ENCODE measurements at regions not wholly inside any gene's neighbourhood (a gene's known extent, or its start where the extent isn't known, plus 50 kb on each side); places are given as distances from the start of the nearest gene placed in this dataset.

- no peaks in the 10 kb centered on the region for H3K27me3 ChIP-seq (ENCODE audit: insufficient read depth, low read depth)
- H3K79me2 ChIP-seq (ENCODE audit: insufficient read depth, low read depth): no peaks in the 10 kb centered on the region
- peaks cover 8% of the 10 kb centered on the region for H3K4me1 ChIP-seq (ENCODE audit: low read depth, poor library complexity, severe bottlenecking)
- TF ChIP-seq, protein P1, sequence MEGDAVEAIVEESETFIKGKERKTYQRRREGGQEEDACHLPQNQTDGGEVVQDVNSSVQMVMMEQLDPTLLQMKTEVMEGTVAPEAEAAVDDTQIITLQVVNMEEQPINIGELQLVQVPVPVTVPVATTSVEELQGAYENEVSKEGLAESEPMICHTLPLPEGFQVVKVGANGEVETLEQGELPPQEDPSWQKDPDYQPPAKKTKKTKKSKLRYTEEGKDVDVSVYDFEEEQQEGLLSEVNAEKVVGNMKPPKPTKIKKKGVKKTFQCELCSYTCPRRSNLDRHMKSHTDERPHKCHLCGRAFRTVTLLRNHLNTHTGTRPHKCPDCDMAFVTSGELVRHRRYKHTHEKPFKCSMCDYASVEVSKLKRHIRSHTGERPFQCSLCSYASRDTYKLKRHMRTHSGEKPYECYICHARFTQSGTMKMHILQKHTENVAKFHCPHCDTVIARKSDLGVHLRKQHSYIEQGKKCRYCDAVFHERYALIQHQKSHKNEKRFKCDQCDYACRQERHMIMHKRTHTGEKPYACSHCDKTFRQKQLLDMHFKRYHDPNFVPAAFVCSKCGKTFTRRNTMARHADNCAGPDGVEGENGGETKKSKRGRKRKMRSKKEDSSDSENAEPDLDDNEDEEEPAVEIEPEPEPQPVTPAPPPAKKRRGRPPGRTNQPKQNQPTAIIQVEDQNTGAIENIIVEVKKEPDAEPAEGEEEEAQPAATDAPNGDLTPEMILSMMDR (conservative IDR thresholded peaks at IDR 0.05; ENCODE audit: low read depth, low read length): no peak
- no peak overlapping the region for H3K4me3 ChIP-seq (IDR thresholded peaks at IDR 0.05; ENCODE audit: insufficient read depth, low read depth, low read length)
- no peak overlapping the region for H2AFZ ChIP-seq (ENCODE audit: low read depth)
- no peak overlapping the region for H3K4me2 ChIP-seq
- H3K9ac ChIP-seq: no peak overlapping the region
- no peaks in the 10 kb centered on the region for H3K36me3 ChIP-seq (ENCODE audit: insufficient read depth)
- no peaks in the 10 kb centered on the region for H4K20me1 ChIP-seq (ENCODE audit: insufficient read depth)
- no peak overlapping the region for H3K27ac ChIP-seq
Observed at GRCh38 chr4:108519911-108520601, 100.3 kb upstream of the RPL34 start.

DNA sequence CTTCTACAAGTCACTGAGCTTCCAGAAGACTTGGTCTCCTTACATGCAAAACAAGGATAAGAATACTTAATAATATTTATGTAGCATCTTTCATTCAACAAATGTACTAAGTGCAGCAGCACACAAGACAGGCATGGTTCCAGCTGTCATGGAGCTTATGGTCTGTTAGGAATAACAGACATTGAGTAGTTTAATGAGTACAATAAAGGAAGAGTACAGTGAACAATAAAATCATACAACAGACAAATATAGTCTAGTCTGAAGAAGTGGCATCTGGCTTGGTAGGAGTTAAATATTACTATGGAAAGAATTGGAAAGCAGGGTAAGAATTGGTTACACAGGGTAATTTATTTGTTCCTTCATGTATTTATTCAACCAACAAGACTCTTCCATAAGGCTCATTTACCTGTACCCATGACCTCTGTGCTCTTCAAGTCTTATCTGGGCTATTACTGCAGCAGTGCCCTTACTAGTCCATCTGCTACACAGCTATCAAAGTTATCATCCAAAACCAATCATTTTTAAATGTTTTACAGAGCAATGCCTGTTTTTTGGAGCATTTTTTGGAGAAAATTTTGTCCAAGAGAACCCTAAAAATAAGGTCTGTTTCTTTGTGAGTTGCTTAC lies 101.1 kb upstream of the RPL34 start:
- Histone ChIP-seq H3K27me3 (ENCODE audit: insufficient read depth, low read depth) (no peaks in the 10 kb centered on the region), H3K4me1 (ENCODE audit: low read depth, poor library complexity, severe bottlenecking) (peaks cover 8% of the 10 kb centered on the region), H3K9ac (no peak overlapping the region), H3K79me2 (ENCODE audit: insufficient read depth, low read depth) (no peaks in the 10 kb centered on the region), H4K20me1 (ENCODE audit: insufficient read depth) (no peaks in the 10 kb centered on the region), H3K4me3 (IDR thresholded peaks at IDR 0.05; ENCODE audit: insufficient read depth, low read depth, low read length) (no peak overlapping the region), H3K27ac (no peak overlapping the region), H2AFZ (ENCODE audit: low read depth) (no peak overlapping the region), H3K36me3 (ENCODE audit: insufficient read depth) (no peaks in the 10 kb centered on the region), H3K4me2 (no peak overlapping the region)
- TF ChIP-seq, protein P1 (conservative IDR thresholded peaks at IDR 0.05; ENCODE audit: low read depth, low read length): no peak

GRCh38 chr4:108512615-108513505 lies 107.5 kb upstream of the RPL34 start:
- no peaks in the 10 kb centered on the region for H3K4me1 ChIP-seq (ENCODE audit: low read depth, poor library complexity, severe bottlenecking)
- H3K4me3 ChIP-seq (IDR thresholded peaks at IDR 0.05; ENCODE audit: insufficient read depth, low read depth, low read length): no peak overlapping the region
- H4K20me1 ChIP-seq (ENCODE audit: insufficient read depth): no peaks in the 10 kb centered on the region
- no peaks in the 10 kb centered on the region for H3K79me2 ChIP-seq (ENCODE audit: insufficient read depth, low read depth)
- TF ChIP-seq, protein P1 (conservative IDR thresholded peaks at IDR 0.05; ENCODE audit: low read depth, low read length): no peak
- H3K9ac ChIP-seq: no peak overlapping the region
- H3K4me2 ChIP-seq: no peak overlapping the region
- H3K27ac ChIP-seq: no peak overlapping the region
- no peak overlapping the region for H2AFZ ChIP-seq (ENCODE audit: low read depth)
- H3K36me3 ChIP-seq (ENCODE audit: insufficient read depth): no peaks in the 10 kb centered on the region
- H3K27me3 ChIP-seq (ENCODE audit: insufficient read depth, low read depth): no peaks in the 10 kb centered on the region

GRCh38 chr4:108511618-108512017 lies 108.8 kb upstream of the RPL34 start:
- H2AFZ ChIP-seq (ENCODE audit: low read depth): no peak overlapping the region
- H3K4me2 ChIP-seq: no peak overlapping the region
- TF ChIP-seq, protein P1 (conservative IDR thresholded peaks at IDR 0.05; ENCODE audit: low read depth, low read length): no peak

More at GRCh38 chr4:108511618-108512017, 108.8 kb upstream of the RPL34 start:
- H3K36me3 ChIP-seq (ENCODE audit: insufficient read depth): no peaks in the 10 kb centered on the region
- no peak overlapping the region for H3K4me3 ChIP-seq (IDR thresholded peaks at IDR 0.05; ENCODE audit: insufficient read depth, low read depth, low read length)
- no peak overlapping the region for H3K27ac ChIP-seq
- H3K4me1 ChIP-seq (ENCODE audit: low read depth, poor library complexity, severe bottlenecking): no peaks in the 10 kb centered on the region
- no peaks in the 10 kb centered on the region for H3K79me2 ChIP-seq (ENCODE audit: insufficient read depth, low read depth)
- H4K20me1 ChIP-seq (ENCODE audit: insufficient read depth): no peaks in the 10 kb centered on the region
- no peak overlapping the region for H3K9ac ChIP-seq
- H3K27me3 ChIP-seq (ENCODE audit: insufficient read depth, low read depth): no peaks in the 10 kb centered on the region
